ENCODE measurements at regions not wholly inside any gene's neighbourhood (a gene's known extent, or its start where the extent isn't known, plus 50 kb on each side); places are given as distances from the start of the nearest gene placed in this dataset.

DNA sequence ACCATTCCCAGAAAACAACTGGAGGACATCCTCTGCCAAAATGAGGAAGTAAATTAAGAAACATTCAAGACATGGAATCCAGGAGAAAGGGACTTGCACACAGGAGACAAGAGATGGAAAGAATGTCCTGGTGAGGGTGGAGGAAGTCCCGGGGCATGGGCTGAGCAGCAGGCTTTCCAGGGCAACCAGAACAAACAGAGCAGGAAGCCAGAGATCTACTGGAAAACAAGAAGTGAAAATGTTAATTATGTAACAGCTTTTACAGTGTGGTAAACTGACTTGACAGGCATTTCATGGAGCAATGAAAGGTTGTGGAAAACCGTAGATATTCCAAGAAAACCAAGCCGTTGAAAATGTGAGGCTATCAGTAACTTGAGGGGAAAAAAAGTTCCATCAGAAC is 55.2 kb upstream of the ZNF746 start:
- Mint-ChIP-seq H3K4me3 (no peak overlapping the region), H3K9me3 (no peaks in the 10 kb centered on the region), H3K27ac (peak overlapping the region; percentile 22), H3K4me1 (no peaks in the 10 kb centered on the region), H3K27me3 (no peaks in the 10 kb centered on the region), H3K36me3 (peaks cover 65% of the 10 kb centered on the region)
- no peak for DNase-seq
- no peak for ATAC-seq (ENCODE audit: low read depth)
- POLR2A ChIA-PET: no interaction called here
